K562 (cell line): ENCODE measurements at regions not wholly inside any gene's neighbourhood (a gene's known extent, or its start where the extent isn't known, plus 50 kb on each side); places are given as distances from the start of the nearest gene placed in this dataset.

Source experiments
- ATAC-seq: fragments of 200-7000 bp; cut with Tn5 transposase; 3 replicates; pipeline ENCODE4 v1.9.1; 2020; ENCODE audit warnings: moderate library complexity
- BruUV-seq: library from RNA; stranded (reverse); fragments of 400-500 nt; replicated peaks from 2 replicates; lab custom pipeline; 2021; lab: Mats Ljungman, UMichigan
- CTCF ChIA-PET: fragments of 300-600 bp; formaldehyde crosslinking; extraction: SDS; loops from one replicate; lab custom pipeline; 2021; ENCODE audit warnings: low intra/inter-chr PET ratio; lab: Yijun Ruan, JAX
- POLR2A ChIA-PET: fragments of 300-600, 350-650 bp; sonication (Branson Sonifier 250); formaldehyde crosslinking; extraction: SDS; loops from one replicate; lab custom pipeline; 2021; ENCODE audit warnings: antibody characterized with exemption, inconsistent platforms; lab: Yijun Ruan, JAX
- DNase-seq, 4 experiments: peaks; one replicate each; pipeline versions ENCODE4 v3.0.0 to v3.0.0-alpha.2; 2011 to 2018; ENCODE audit warnings: low spot score in 3 of 4, mixed read lengths in 3 of 4; ENCODE audit errors: extremely low read depth in 1 of 4
- FAIRE-seq: peaks from 2 replicates; lab custom pipeline; 2011; peaks lifted over from hg19 to GRCh38; lab: Jason Lieb, UNC
- H2AFZ ChIP-seq: 2 replicates; pipeline ENCODE4 v1.6.0; 2011; ENCODE audit warnings: low read depth, low read length, control low read depth, inconsistent platforms
- H3K27ac ChIP-seq: fragments of 200-600 bp; 3 replicates; pipeline ENCODE4 v1.8.0; 2011; ENCODE audit warnings: low read depth, mild to moderate bottlenecking, control low read depth, inconsistent platforms, low read length, moderate library complexity, mixed read lengths; ENCODE audit errors: extremely low read depth
- H3K27me3 ChIP-seq, 2 experiments: fragments of 300-600 bp in 1 of 2; 2 replicates in 1 of 2; 3 replicates in 1 of 2; pipeline versions ENCODE4 v1.6.0 to v1.8.0; 2011; ENCODE audit warnings: inconsistent platforms in 2 of 2, low read length in 2 of 2, mild to moderate bottlenecking in 1 of 2, mixed read lengths in 1 of 2, moderate library complexity in 1 of 2; ENCODE audit not compliant: control insufficient read depth in 2 of 2, insufficient read depth in 2 of 2
- H3K36me3 ChIP-seq: fragments of 300-600 bp; 3 replicates; pipeline ENCODE4 v1.8.0; 2011; ENCODE audit warnings: mild to moderate bottlenecking, low read length, inconsistent platforms; ENCODE audit not compliant: control insufficient read depth, insufficient read depth
- H3K4me1 ChIP-seq, 2 experiments: fragments of 200-600 bp in 1 of 2; replicated peaks in 1 of 2; 2 replicates in 1 of 2; 3 replicates in 1 of 2; pipeline versions ENCODE4 v1.5.1 to v1.8.0; 2011; ENCODE audit warnings: inconsistent platforms in 2 of 2, low read length in 2 of 2, mild to moderate bottlenecking in 1 of 2, mixed read lengths in 1 of 2, moderate library complexity in 1 of 2; ENCODE audit not compliant: control insufficient read depth in 2 of 2, insufficient read depth in 2 of 2
- H3K4me2 ChIP-seq: 2 replicates; pipeline ENCODE4 v1.6.1; 2011; ENCODE audit warnings: low read length, control low read depth, inconsistent platforms, mixed read lengths; ENCODE audit not compliant: insufficient read depth
- H3K4me3 ChIP-seq: fragments of 200-600 bp; sonication (generic), shearing (Covaris generic); 2 replicates; pipeline ENCODE4 v1.5.1; 2016; ENCODE audit warnings: control low read depth, inconsistent platforms
- H3K79me2 ChIP-seq: fragments of 200-600 bp; 3 replicates; pipeline ENCODE4 v1.8.0; 2011; ENCODE audit warnings: low read length, inconsistent platforms; ENCODE audit not compliant: control insufficient read depth, insufficient read depth
- H3K9ac ChIP-seq, 2 experiments: 2 replicates each; pipeline versions ENCODE4 v1.6.0 to v1.6.1; 2011; ENCODE audit warnings: low read depth in 2 of 2, low read length in 2 of 2, control low read depth in 1 of 2, inconsistent platforms in 1 of 2, mild to moderate bottlenecking in 1 of 2, mixed read lengths in 1 of 2; ENCODE audit not compliant: insufficient read depth in 1 of 2
- H3K9me1 ChIP-seq: one replicate; pipeline ENCODE4 v1.6.0; 2011; ENCODE audit warnings: inconsistent platforms, mild to moderate bottlenecking, low read length, moderate library complexity; ENCODE audit not compliant: control insufficient read depth, insufficient read depth
- H3K9me3 ChIP-seq: replicated peaks from 2 replicates; pipeline ENCODE4 v1.5.1; 2011; ENCODE audit warnings: low read depth, low read length, inconsistent platforms; ENCODE audit not compliant: control insufficient read depth, insufficient read depth
- H4K20me1 ChIP-seq: replicated peaks from 2 replicates; pipeline ENCODE4 v1.6.1; 2011; ENCODE audit warnings: low read length, inconsistent platforms, mixed read lengths; ENCODE audit not compliant: control insufficient read depth, insufficient read depth
- CREBBP ChIP-seq: IDR thresholded peaks from one replicate; pipeline ENCODE4 v1.6.1; 2012; ENCODE audit warnings: low read depth, mild to moderate bottlenecking, control low read depth, inconsistent platforms, low read length
- HSF4 ChIP-seq: fragments of 250-450 bp; sonication (Bioruptor Pico); IDR thresholded peaks from 2 replicates; pipeline ENCODE4 v2.1.2; 2022; ENCODE audit warnings: mild to moderate bottlenecking, moderate library complexity, borderline replicate concordance
- KDM1A ChIP-seq, 2 experiments: fragments of 450-650 bp; IDR thresholded peaks; 2 replicates each; pipeline ENCODE4 v1.6.1; 2016; ENCODE audit warnings: mild to moderate bottlenecking in 2 of 2
- MCM2 ChIP-seq: fragments of 450-650 bp; IDR thresholded peaks from 2 replicates; pipeline ENCODE4 v1.6.1; 2017; ENCODE audit warnings: low read depth, mild to moderate bottlenecking
- MITF ChIP-seq: IDR thresholded peaks from 2 replicates; pipeline ENCODE4 v1.6.1; 2014; ENCODE audit warnings: antibody characterized with exemption
- POLR2G ChIP-seq: fragments of 200-400 bp; formaldehyde crosslinking; IDR thresholded peaks from 2 replicates; pipeline ENCODE4 v1.6.1; 2017; ENCODE audit warnings: low read depth, mild to moderate bottlenecking, antibody characterized with exemption, low read length, moderate library complexity
- SETDB1 ChIP-seq: IDR thresholded peaks from one replicate; pipeline ENCODE4 v1.6.1; 2012; ENCODE audit warnings: low read length, control low read depth, inconsistent platforms
- SRSF3 ChIP-seq: fragments of 200-400 bp; formaldehyde crosslinking; IDR thresholded peaks from 2 replicates; pipeline ENCODE4 v1.6.1; 2016; ENCODE audit warnings: mild to moderate bottlenecking, low read length, moderate library complexity; ENCODE audit not compliant: insufficient read depth
- ZNF354B ChIP-seq: fragments of 250-450 bp; sonication (Bioruptor Pico); IDR thresholded peaks from 2 replicates; pipeline ENCODE4 v1.4.0; 2020
- ZNF395 ChIP-seq: fragments of 200-800 bp; sonication (Bioruptor generic); IDR thresholded peaks from 2 replicates; pipeline ENCODE4 v1.6.1; 2017; ENCODE audit warnings: missing genetic modification characterization, missing compliant biosample characterization
- WGBS: fragments of 100-300 bp; shearing (Covaris generic); methylation state at CpG from one replicate; pipeline ENCODE4 v1.1.6; 2016; ENCODE audit warnings: low coverage, mixed read lengths; ENCODE audit not compliant: insufficient coverage; ENCODE audit errors: missing lambda C conversion rate; 5-methylcytosine and 5-hydroxymethylcytosine counted together
- in situ Hi-C: fragments of 300-500 bp; cut with MboI; formaldehyde crosslinking; loops from 4 replicates; pipeline ENCODE4 v1.15.0; 2018; ENCODE audit warnings: inconsistent platforms, mixed read lengths
- intact Hi-C: fragments of 100-400 bp; cut with micrococcal nuclease; formaldehyde crosslinking; loops from 2 replicates; pipeline ENCODE4 v1.14.2; 2022
- TF ChIP-seq, protein P1 (sequence below): fragments of 200-800 bp; sonication (Bioruptor generic); IDR thresholded peaks from 2 replicates; pipeline ENCODE4 v1.6.1; 2017; ENCODE audit warnings: missing genetic modification characterization, missing compliant biosample characterization

DNA sequence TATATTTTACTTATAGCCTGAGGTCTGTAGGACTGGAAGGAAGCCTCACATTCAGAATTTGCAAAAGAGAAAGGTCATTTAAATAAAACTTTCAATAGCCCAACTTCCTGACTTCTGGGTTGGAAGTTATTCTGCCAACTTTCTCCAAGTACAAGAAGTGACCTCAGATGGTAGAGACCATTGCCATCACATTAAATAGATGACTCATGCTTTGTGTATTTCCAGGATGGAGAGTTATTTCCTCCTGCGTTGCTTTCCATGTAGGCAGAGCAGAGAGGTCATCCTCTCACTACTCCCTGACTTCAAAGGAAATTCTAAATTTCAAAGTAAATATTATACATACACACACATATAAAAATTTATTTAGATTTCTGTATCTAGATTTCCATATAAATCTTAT is 73.0 kb upstream of the NR3C2 start:
- no peak for FAIRE-seq
- H3K27me3 ChIP-seq: no peaks in the 10 kb centered on the region
- H4K20me1 ChIP-seq: no peaks in the 10 kb centered on the region
- intact Hi-C loops (no loop called here), in situ Hi-C loops (no loop called here)
- DNase-seq: no peak
- ChIA-PET CTCF (no interaction called here), POLR2A (no interaction called here)
- TF ChIP-seq ZNF354B (CRISPR knock-in tag) (no peak), MCM2 (no peak), KDM1A (IDR thresholded peaks at IDR 0.05) (no peak), CREBBP (no peak), MITF (no peak), POLR2G (no peak), SETDB1 (no peak), HSF4 (CRISPR knock-in tag) (no peak), SRSF3 (no peak), ZNF395 (CRISPR knock-in tag) (no peak)
- TF ChIP-seq, protein P1, sequence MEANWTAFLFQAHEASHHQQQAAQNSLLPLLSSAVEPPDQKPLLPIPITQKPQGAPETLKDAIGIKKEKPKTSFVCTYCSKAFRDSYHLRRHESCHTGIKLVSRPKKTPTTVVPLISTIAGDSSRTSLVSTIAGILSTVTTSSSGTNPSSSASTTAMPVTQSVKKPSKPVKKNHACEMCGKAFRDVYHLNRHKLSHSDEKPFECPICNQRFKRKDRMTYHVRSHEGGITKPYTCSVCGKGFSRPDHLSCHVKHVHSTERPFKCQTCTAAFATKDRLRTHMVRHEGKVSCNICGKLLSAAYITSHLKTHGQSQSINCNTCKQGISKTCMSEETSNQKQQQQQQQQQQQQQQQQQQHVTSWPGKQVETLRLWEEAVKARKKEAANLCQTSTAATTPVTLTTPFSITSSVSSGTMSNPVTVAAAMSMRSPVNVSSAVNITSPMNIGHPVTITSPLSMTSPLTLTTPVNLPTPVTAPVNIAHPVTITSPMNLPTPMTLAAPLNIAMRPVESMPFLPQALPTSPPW: no peak
- no peaks in the 10 kb centered on the region for H3K79me2 ChIP-seq
- 0% methylated on average over 1 of the region's 1 CpG for WGBS
- no peaks in the 10 kb centered on the region for H3K4me1 ChIP-seq
- H3K36me3 ChIP-seq: no peaks in the 10 kb centered on the region
- no peaks in the 10 kb centered on the region for H3K9me3 ChIP-seq
- H2AFZ ChIP-seq: no peak overlapping the region
- ATAC-seq: no peak
- no TSS peak for BruUV-seq
- H3K27ac ChIP-seq: no peak overlapping the region
- no peak overlapping the region for H3K4me2 ChIP-seq
- no peak overlapping the region for H3K9ac ChIP-seq
- H3K9me1 ChIP-seq: no peaks in the 10 kb centered on the region
- no peak overlapping the region for H3K4me3 ChIP-seq
